Coronary artery (tissue), 2 donors: ENCODE measurements at regions not wholly inside any gene's neighbourhood (a gene's known extent, or its start where the extent isn't known, plus 50 kb on each side); places are given as distances from the start of the nearest gene placed in this dataset.
A peak's percentile ranks its signal among the peaks of the same experiment; 100 is the strongest.

Experiments used
- DNase-seq: peaks from one replicate; pipeline ENCODE4 v3.0.0-alpha.2; 2017; ENCODE audit warnings: low spot score
- H3K27ac ChIP-seq, 2 donors: fragments of 200-600 bp; sonication (generic); one replicate each; pipeline ENCODE4 v1.5.1; 2016 to 2019
- H3K4me3 ChIP-seq: fragments of 200-600 bp; sonication (generic); 2 replicates; pipeline ENCODE4 v1.5.1; 2016; ENCODE audit warnings: mild to moderate bottlenecking, moderate library complexity
- TF ChIP-seq, protein P1 (sequence below): fragments of 200-600 bp; sonication (generic); IDR thresholded peaks from one replicate; pipeline ENCODE4 v1.5.1; 2019; ENCODE audit warnings: antibody characterized with exemption

DNA sequence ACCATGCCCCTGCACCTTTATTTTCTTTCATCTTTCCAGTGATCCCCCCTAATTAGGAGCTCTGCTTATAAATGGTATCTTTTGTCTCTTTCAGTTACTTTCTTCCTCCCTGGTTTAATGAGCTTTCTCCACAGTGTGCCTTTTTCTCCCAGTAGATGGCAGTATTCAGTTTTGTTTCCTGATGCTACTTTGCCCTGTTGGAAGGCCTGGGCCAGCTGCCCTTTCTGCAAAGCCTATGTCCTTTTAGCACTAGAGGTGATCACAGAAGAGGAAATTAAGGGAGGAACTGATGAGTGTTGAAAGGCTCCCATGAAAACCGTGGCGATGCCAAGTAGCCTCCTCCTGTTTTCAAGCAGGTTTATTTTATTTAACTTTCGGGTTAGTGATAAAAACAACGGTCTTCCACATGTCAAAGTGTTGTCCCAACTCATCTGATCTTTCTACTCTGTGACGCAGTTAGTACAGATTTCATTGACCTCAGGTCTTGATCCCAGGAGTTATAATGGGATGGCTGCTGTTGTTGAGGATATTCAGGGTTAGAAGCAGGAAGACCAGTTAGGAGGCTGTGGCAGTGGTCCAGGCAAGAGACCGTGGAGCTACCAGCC lies 184.2 kb upstream of the BMP2 start:
- H3K27ac ChIP-seq = no peak overlapping the region
- DNase-seq = no peak
- no peak overlapping the region for H3K4me3 ChIP-seq
- TF ChIP-seq, protein P1, sequence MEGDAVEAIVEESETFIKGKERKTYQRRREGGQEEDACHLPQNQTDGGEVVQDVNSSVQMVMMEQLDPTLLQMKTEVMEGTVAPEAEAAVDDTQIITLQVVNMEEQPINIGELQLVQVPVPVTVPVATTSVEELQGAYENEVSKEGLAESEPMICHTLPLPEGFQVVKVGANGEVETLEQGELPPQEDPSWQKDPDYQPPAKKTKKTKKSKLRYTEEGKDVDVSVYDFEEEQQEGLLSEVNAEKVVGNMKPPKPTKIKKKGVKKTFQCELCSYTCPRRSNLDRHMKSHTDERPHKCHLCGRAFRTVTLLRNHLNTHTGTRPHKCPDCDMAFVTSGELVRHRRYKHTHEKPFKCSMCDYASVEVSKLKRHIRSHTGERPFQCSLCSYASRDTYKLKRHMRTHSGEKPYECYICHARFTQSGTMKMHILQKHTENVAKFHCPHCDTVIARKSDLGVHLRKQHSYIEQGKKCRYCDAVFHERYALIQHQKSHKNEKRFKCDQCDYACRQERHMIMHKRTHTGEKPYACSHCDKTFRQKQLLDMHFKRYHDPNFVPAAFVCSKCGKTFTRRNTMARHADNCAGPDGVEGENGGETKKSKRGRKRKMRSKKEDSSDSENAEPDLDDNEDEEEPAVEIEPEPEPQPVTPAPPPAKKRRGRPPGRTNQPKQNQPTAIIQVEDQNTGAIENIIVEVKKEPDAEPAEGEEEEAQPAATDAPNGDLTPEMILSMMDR = peak; percentile 35

- Histone ChIP-seq H3K4me3 (no peak overlapping the region), H3K27ac (no peak overlapping the region)
- TF ChIP-seq, protein P1 = no peak
- no peak for DNase-seq
Observed at GRCh38 chr20:6582449-6582848, 185.0 kb upstream of the BMP2 start.

DNA sequence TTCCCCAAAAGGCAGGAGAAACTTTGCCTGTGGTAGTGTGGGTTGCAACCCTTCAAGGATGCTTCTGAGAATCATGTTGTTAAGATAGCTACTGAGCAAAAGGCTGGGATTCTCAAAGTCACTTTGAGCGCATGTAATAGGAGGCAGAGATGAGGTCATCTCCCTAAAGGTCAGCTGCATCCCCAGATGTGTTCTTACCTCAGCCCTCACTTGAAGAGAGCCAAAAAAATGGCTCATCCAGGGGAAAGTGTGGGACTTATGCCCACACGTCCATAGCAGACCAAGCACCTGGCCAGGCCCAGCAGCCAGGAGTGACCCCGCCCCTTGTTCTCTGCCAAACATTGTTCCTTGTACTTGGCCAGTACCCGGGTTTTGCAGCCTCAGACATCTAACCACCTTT lies 187.0 kb upstream of the BMP2 start:
- TF ChIP-seq, protein P1 = no peak
- Histone ChIP-seq H3K4me3 (no peak overlapping the region), H3K27ac (no peak overlapping the region)
- DNase-seq = no peak

- no peak overlapping the region for H3K4me3 ChIP-seq
- TF ChIP-seq, protein P1 = no peak
- no peak overlapping the region for H3K27ac ChIP-seq
- no peak for DNase-seq
Observed at GRCh38 chr20:6579824-6580223, 187.7 kb upstream of the BMP2 start.

DNA sequence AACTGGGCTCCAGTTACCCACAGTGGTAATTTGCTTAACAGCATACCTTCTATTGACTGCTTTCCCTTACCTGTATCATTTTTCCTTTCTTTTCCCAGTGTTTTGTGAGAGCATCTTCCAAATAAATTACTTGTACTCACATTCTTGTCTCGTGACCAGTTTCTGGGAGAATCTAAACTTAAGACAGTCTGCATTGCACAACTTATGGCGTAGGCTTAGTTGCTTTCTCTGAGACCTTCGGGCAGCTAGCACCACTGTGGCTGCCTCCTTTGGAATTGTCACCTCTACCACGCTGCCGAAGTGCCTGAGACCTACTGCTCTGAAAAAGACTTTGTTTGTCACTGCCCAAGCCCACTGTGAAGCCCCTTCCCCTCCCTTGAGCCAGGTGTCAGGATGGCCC lies 188.1 kb upstream of the BMP2 start:
- no peak overlapping the region for H3K4me3 ChIP-seq
- TF ChIP-seq, protein P1 = no peak
- no peak overlapping the region for H3K27ac ChIP-seq
- DNase-seq = no peak

DNA sequence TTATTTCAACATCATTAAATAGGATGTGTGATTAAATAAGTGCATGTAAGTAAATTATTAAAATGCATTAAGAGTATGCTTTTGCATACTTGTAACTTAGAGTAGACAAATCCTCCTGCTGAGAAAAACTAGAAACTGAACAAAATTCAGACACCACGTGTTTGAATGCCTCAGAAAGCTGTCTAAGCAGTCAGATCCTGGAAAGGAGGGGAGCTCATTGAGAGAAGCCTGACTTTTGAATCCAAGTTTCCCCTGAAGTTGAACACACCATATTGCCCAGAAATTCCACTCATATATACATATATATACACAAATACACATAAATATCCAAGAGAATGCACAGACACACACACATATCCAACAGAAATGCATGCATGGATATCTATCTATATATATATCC lies 190.0 kb upstream of the BMP2 start:
- TF ChIP-seq, protein P1 = no peak
- Histone ChIP-seq H3K27ac (no peak overlapping the region), H3K4me3 (no peak overlapping the region)
- no peak for DNase-seq

- Histone ChIP-seq H3K27ac (no peak overlapping the region), H3K4me3 (no peak overlapping the region)
- TF ChIP-seq, protein P1 = no peak
- DNase-seq = no peak
Observed at GRCh38 chr20:6576726-6577125, 190.8 kb upstream of the BMP2 start.
